Common myeloid progenitor, CD34-positive (primary cell): ENCODE measurements at regions not wholly inside any gene's neighbourhood (a gene's known extent, or its start where the extent isn't known, plus 50 kb on each side); places are given as distances from the start of the nearest gene placed in this dataset.
"Not testable (repeated sequence)": the region's sequence is repeated elsewhere in the genome, so short reads cannot be mapped to it uniquely, and the experiment has no call there.

Source experiments
- CTCF ChIA-PET: fragments of 350-600 bp; sonication (Branson Sonifier 250); formaldehyde crosslinking; loops from one replicate; lab custom pipeline; 2021; ENCODE audit warnings: antibody characterized with exemption; lab: Charles Lee
- POLR2A ChIA-PET: fragments of 350-600 bp; sonication (Branson Sonifier 250); formaldehyde crosslinking; loops from one replicate; lab custom pipeline; 2021; ENCODE audit warnings: antibody characterized with exemption; lab: Charles Lee
- DNase-seq, 3 donors: peaks; one replicate each; pipeline versions ENCODE4 v3.0.0 to v3.0.0-alpha.2; 2013
- H3K27ac ChIP-seq, 2 experiments: 1 replicate in 1 of 2; 2 replicates in 1 of 2; pipeline ENCODE4 v1.7.0; 2013; ENCODE audit warnings: inconsistent platforms in 2 of 2, low read length in 2 of 2, mild to moderate bottlenecking in 2 of 2, low read depth in 1 of 2, moderate library complexity in 1 of 2; ENCODE audit not compliant: severe bottlenecking in 2 of 2, insufficient read depth in 1 of 2, poor library complexity in 1 of 2
- H3K27me3 ChIP-seq, 5 experiments: replicated peaks in 2 of 5; 1 replicate in 3 of 5; 2 replicates in 2 of 5; pipeline versions ENCODE4 v1.6.1 to v1.7.0; 2013; ENCODE audit warnings: low read length in 4 of 5, mild to moderate bottlenecking in 2 of 5, moderate library complexity in 2 of 5, inconsistent platforms in 1 of 5; ENCODE audit not compliant: insufficient read depth in 5 of 5, control insufficient read depth in 4 of 5
- H3K36me3 ChIP-seq, 4 experiments: 1 replicate in 2 of 4; 2 replicates in 2 of 4; pipeline versions ENCODE4 v1.6.1 to v1.7.0; 2013; ENCODE audit warnings: low read length in 3 of 4, control low read depth in 1 of 4, mild to moderate bottlenecking in 1 of 4; ENCODE audit not compliant: control insufficient read depth in 4 of 4, insufficient read depth in 4 of 4
- H3K4me1 ChIP-seq, 4 experiments: 1 replicate in 3 of 4; 2 replicates in 1 of 4; pipeline versions ENCODE4 v1.6.1 to v1.7.1; 2013; ENCODE audit warnings: low read length in 3 of 4, mild to moderate bottlenecking in 3 of 4, control low read depth in 1 of 4, inconsistent platforms in 1 of 4, moderate library complexity in 1 of 4; ENCODE audit not compliant: control insufficient read depth in 4 of 4, insufficient read depth in 4 of 4; ENCODE audit errors: control extremely low read depth in 1 of 4
- H3K4me3 ChIP-seq, 7 experiments: 1 replicate in 4 of 7; 2 replicates in 3 of 7; pipeline versions ENCODE4 v1.5.1 to v1.7.0; 2013; ENCODE audit warnings: mild to moderate bottlenecking in 7 of 7, low read length in 6 of 7, moderate library complexity in 6 of 7, inconsistent platforms in 2 of 7, low read depth in 2 of 7, control low read depth in 1 of 7; ENCODE audit not compliant: insufficient read depth in 4 of 7, control insufficient read depth in 1 of 7; ENCODE audit errors: extremely low read depth in 1 of 7
- H3K9me3 ChIP-seq, 5 experiments: 1 replicate in 4 of 5; 2 replicates in 1 of 5; pipeline versions ENCODE4 v1.6.1 to v1.7.1; 2013; ENCODE audit warnings: low read length in 4 of 5, mild to moderate bottlenecking in 2 of 5, inconsistent platforms in 1 of 5, low read depth in 1 of 5, moderate library complexity in 1 of 5; ENCODE audit not compliant: control insufficient read depth in 4 of 5, insufficient read depth in 2 of 5; ENCODE audit errors: control extremely low read depth in 1 of 5
- WGBS: methylation state at CpG from one replicate; pipeline ENCODE4 v1.1.5; 2013; ENCODE audit not compliant: insufficient coverage; 5-methylcytosine and 5-hydroxymethylcytosine counted together

GRCh38 chr9:87388708-87389107, 109.0 kb upstream of the DAPK1 start:
- H3K4me1 ChIP-seq, CTCF ChIA-PET, H3K36me3 ChIP-seq, H3K27me3 ChIP-seq, POLR2A ChIA-PET, H3K27ac ChIP-seq, H3K4me3 ChIP-seq, DNase-seq: not testable (repeated sequence)
- WGBS: 100% methylated on average over 2 of the region's 8 CpGs
- peaks cover 0 to 10% (median 0%) of the 10 kb centered on the region in 5 experiments for H3K9me3 ChIP-seq

GRCh38 chr9:87389936-87390335, 107.7 kb upstream of the DAPK1 start:
- Histone ChIP-seq H3K4me1 (no peaks in the 10 kb centered on the region), H3K27ac (no peak overlapping the region), H3K36me3 (no peaks in the 10 kb centered on the region), H3K27me3 (no peaks in the 10 kb centered on the region), H3K4me3 (no peak overlapping the region), H3K9me3 (peaks cover 0 to 10% (median 0%) of the 10 kb centered on the region in 5 experiments)
- ChIA-PET POLR2A (no interaction called here), CTCF (no interaction called here)
- DNase-seq: no peak
- no CpG with 5 or more reads among the region's 3 CpGs for WGBS

GRCh38 chr9:87390361-87390760, 107.3 kb upstream of the DAPK1 start:
- Histone ChIP-seq H3K4me3 (no peak overlapping the region), H3K27me3 (no peaks in the 10 kb centered on the region), H3K36me3 (no peaks in the 10 kb centered on the region), H3K27ac (no peak overlapping the region), H3K9me3 (peaks cover 0 to 10% (median 0%) of the 10 kb centered on the region in 5 experiments), H3K4me1 (no peaks in the 10 kb centered on the region)
- no peak for DNase-seq
- CTCF ChIA-PET: no interaction called here
- WGBS: 60% methylated on average over 2 of the region's 2 CpGs
- POLR2A ChIA-PET: no interaction called here

GRCh38 chr9:87392086-87392485, 105.6 kb upstream of the DAPK1 start:
- H3K4me3 ChIP-seq: no peak overlapping the region
- no peak overlapping the region for H3K27ac ChIP-seq
- H3K9me3 ChIP-seq: peaks cover 0 to 10% (median 0%) of the 10 kb centered on the region in 5 experiments
- no peaks in the 10 kb centered on the region for H3K27me3 ChIP-seq
- H3K4me1 ChIP-seq: no peaks in the 10 kb centered on the region
- ChIA-PET POLR2A (no interaction called here), CTCF (no interaction called here)
- 100% methylated on average over 1 of the region's 2 CpGs for WGBS
- H3K36me3 ChIP-seq: no peaks in the 10 kb centered on the region
- no peak for DNase-seq

GRCh38 chr9:87393706-87394230, 103.9 kb upstream of the DAPK1 start:
- peaks cover 0 to 10% (median 0%) of the 10 kb centered on the region in 5 experiments for H3K9me3 ChIP-seq
- no peak overlapping the region for H3K4me3 ChIP-seq
- H3K4me1 ChIP-seq: no peaks in the 10 kb centered on the region
- no peaks in the 10 kb centered on the region for H3K36me3 ChIP-seq
- ChIA-PET POLR2A (no interaction called here), CTCF (no interaction called here)
- no peak for DNase-seq
- 95% methylated on average over 3 of the region's 4 CpGs for WGBS
- H3K27ac ChIP-seq: no peak overlapping the region
- H3K27me3 ChIP-seq: no peaks in the 10 kb centered on the region

GRCh38 chr9:87395804-87396479, 101.7 kb upstream of the DAPK1 start:
- ChIA-PET CTCF (interaction anchor here (1.5 kb wide), 1 partner anchor 9 kb away, joined by 3 read pairs; no protein-coding TSS in a partner anchor), POLR2A (no interaction called here)
- WGBS: 95% methylated on average over 9 of the region's 11 CpGs
- H3K9me3 ChIP-seq: peaks cover 0 to 10% (median 0%) of the 10 kb centered on the region in 5 experiments
- DNase-seq: no peak
- no peak overlapping the region for H3K4me3 ChIP-seq
- H3K27me3 ChIP-seq: no peaks in the 10 kb centered on the region
- no peak overlapping the region for H3K27ac ChIP-seq
- H3K36me3 ChIP-seq: no peaks in the 10 kb centered on the region
- no peaks in the 10 kb centered on the region for H3K4me1 ChIP-seq

- no peak overlapping the region for H3K4me3 ChIP-seq
- no peak for DNase-seq
- CTCF ChIA-PET: no interaction called here
- no peaks in the 10 kb centered on the region for H3K9me3 ChIP-seq
- POLR2A ChIA-PET: no interaction called here
- H3K27me3 ChIP-seq: no peaks in the 10 kb centered on the region
- H3K27ac ChIP-seq: no peak overlapping the region
- WGBS: 100% methylated on average over 2 of the region's 7 CpGs
- H3K36me3 ChIP-seq: no peaks in the 10 kb centered on the region
- H3K4me1 ChIP-seq: no peaks in the 10 kb centered on the region
Measured at GRCh38 chr9:87401681-87402080, 96.0 kb upstream of the DAPK1 start.
